ENCODE measurements at regions not wholly inside any gene's neighbourhood (a gene's known extent, or its start where the extent isn't known, plus 50 kb on each side); places are given as distances from the start of the nearest gene placed in this dataset.
"Not testable (repeated sequence)": the region's sequence is repeated elsewhere in the genome, so short reads cannot be mapped to it uniquely, and the experiment has no call there.

GRCh38 chrX:117835034-117835433, 281.6 kb downstream of the KLHL13 start:
- no peak for TF ChIP-seq POLR2AphosphoS5 (IDR thresholded peaks at IDR 0.05; ENCODE audit: low read depth)
- Histone ChIP-seq H3K27ac (replicated peaks) (no peak overlapping the region), H3K4me3 (replicated peaks; ENCODE audit: insufficient read depth, low read length) (no peak overlapping the region), H3K27me3 (ENCODE audit: insufficient read depth, poor library complexity, severe bottlenecking) (no peaks in the 10 kb centered on the region)
- DNase-seq (ENCODE audit: low read depth in 1 of 2, low spot score in 1 of 2) = no peak

DNA sequence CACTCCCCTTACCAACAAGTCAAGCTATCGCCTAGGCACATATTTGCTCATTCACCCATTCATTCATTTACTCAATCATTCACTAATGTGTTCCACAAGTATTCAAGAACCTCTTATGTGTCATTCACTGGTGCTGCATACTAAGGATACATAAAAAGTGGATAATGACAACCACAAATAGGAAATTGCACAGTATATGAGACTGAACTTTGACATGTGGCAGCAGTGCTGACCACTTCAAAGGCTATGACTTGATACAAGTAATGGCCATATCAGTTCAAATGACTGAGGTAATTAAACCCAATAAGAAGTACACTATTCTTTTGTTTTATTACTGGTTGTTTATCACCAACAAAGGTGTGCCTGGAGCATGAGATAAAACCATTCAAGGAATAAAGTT, 282.5 kb downstream of the KLHL13 start:
- DNase-seq (ENCODE audit: low read depth in 1 of 2, low spot score in 1 of 2) = no peak
- H3K27me3 ChIP-seq (ENCODE audit: insufficient read depth, poor library complexity, severe bottlenecking) = no peaks in the 10 kb centered on the region
- no peak for TF ChIP-seq REST (IDR thresholded peaks at IDR 0.05; ENCODE audit: insufficient replicate concordance, low read depth)
- TF ChIP-seq, protein P1, sequence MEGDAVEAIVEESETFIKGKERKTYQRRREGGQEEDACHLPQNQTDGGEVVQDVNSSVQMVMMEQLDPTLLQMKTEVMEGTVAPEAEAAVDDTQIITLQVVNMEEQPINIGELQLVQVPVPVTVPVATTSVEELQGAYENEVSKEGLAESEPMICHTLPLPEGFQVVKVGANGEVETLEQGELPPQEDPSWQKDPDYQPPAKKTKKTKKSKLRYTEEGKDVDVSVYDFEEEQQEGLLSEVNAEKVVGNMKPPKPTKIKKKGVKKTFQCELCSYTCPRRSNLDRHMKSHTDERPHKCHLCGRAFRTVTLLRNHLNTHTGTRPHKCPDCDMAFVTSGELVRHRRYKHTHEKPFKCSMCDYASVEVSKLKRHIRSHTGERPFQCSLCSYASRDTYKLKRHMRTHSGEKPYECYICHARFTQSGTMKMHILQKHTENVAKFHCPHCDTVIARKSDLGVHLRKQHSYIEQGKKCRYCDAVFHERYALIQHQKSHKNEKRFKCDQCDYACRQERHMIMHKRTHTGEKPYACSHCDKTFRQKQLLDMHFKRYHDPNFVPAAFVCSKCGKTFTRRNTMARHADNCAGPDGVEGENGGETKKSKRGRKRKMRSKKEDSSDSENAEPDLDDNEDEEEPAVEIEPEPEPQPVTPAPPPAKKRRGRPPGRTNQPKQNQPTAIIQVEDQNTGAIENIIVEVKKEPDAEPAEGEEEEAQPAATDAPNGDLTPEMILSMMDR (IDR thresholded peaks at IDR 0.05; ENCODE audit: insufficient read depth, low read length) = no peak
- TF ChIP-seq SPI1 (IDR thresholded peaks at IDR 0.05; ENCODE audit: borderline replicate concordance, low read depth) = no peak
- TF ChIP-seq POLR2AphosphoS5 (IDR thresholded peaks at IDR 0.05; ENCODE audit: low read depth) = no peak
- TF ChIP-seq GABPA (IDR thresholded peaks at IDR 0.05; ENCODE audit: low read depth) = no peak
- no peak overlapping the region for H3K4me3 ChIP-seq (replicated peaks; ENCODE audit: insufficient read depth, low read length)
- no peak overlapping the region for H3K27ac ChIP-seq (replicated peaks)

GRCh38 chrX:117821472-117821871, 295.1 kb downstream of the KLHL13 start:
- H3K27me3 ChIP-seq (ENCODE audit: insufficient read depth, poor library complexity, severe bottlenecking); DNase-seq (ENCODE audit: low read depth in 1 of 2, low spot score in 1 of 2); H3K27ac ChIP-seq (replicated peaks); H3K4me3 ChIP-seq (replicated peaks; ENCODE audit: insufficient read depth, low read length): not testable (repeated sequence)

- H3K4me3 ChIP-seq (replicated peaks; ENCODE audit: insufficient read depth, low read length) = no peak overlapping the region
- H3K27me3 ChIP-seq (ENCODE audit: insufficient read depth, poor library complexity, severe bottlenecking) = no peaks in the 10 kb centered on the region
- no peak overlapping the region for H3K27ac ChIP-seq (replicated peaks)
- TF ChIP-seq, protein P1 (IDR thresholded peaks at IDR 0.05; ENCODE audit: insufficient read depth, low read length) = no peak
- no peak for TF ChIP-seq POLR2AphosphoS5 (IDR thresholded peaks at IDR 0.05; ENCODE audit: low read depth)
- no peak for TF ChIP-seq REST (IDR thresholded peaks at IDR 0.05; ENCODE audit: insufficient replicate concordance, low read depth)
- TF ChIP-seq GABPA (IDR thresholded peaks at IDR 0.05; ENCODE audit: low read depth) = no peak
- TF ChIP-seq SPI1 (IDR thresholded peaks at IDR 0.05; ENCODE audit: borderline replicate concordance, low read depth) = no peak
- DNase-seq (ENCODE audit: low read depth in 1 of 2, low spot score in 1 of 2) = no peak
Measured at GRCh38 chrX:117808426-117808825, 308.2 kb downstream of the KLHL13 start.

DNA sequence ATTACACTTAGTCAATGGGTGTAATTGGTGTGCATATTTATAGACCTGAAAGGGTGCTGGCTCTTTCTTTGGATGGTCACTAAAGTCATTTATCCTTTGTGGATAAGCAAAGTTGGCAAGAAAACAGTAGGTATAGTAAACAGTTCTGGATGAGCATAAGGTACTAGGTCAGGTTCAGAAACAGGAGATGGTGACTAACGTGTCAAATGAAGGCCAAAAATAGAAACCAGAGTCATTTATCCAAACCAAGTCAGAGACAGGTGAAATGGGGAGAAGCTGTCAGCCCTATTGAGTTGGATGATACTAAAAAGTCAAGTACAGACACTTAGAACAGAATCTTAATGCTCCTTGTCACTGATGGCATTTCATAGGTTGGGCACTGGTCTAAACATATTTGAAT, 313.1 kb downstream of the KLHL13 start:
- no peak overlapping the region for H3K4me3 ChIP-seq (replicated peaks; ENCODE audit: insufficient read depth, low read length)
- no peak overlapping the region for H3K27ac ChIP-seq (replicated peaks)
- no peaks in the 10 kb centered on the region for H3K27me3 ChIP-seq (ENCODE audit: insufficient read depth, poor library complexity, severe bottlenecking)
- DNase-seq (ENCODE audit: low read depth in 1 of 2, low spot score in 1 of 2) = no peak
- TF ChIP-seq, protein P1 (IDR thresholded peaks at IDR 0.05; ENCODE audit: insufficient read depth, low read length) = no peak
- TF ChIP-seq REST (IDR thresholded peaks at IDR 0.05; ENCODE audit: insufficient replicate concordance, low read depth) (no peak), POLR2AphosphoS5 (IDR thresholded peaks at IDR 0.05; ENCODE audit: low read depth) (no peak)

All from HL-60 (cell line).